HepG2 (cell line): ENCODE measurements at regions not wholly inside any gene's neighbourhood (a gene's known extent, or its start where the extent isn't known, plus 50 kb on each side); places are given as distances from the start of the nearest gene placed in this dataset.

Experiments
- PHF5A ChIP-seq: IDR thresholded peaks from one replicate; pipeline ENCODE4 v1.6.1; 2018; ENCODE audit warnings: low read depth, missing genetic modification reagents; ENCODE audit not compliant: unreplicated experiment
- TRIM24 ChIP-seq: sonication (generic); formaldehyde crosslinking; IDR thresholded peaks from 2 replicates; pipeline ENCODE4 v1.8.0; 2022; ENCODE audit warnings: mild to moderate bottlenecking, missing genetic modification reagents
- ZNF296 ChIP-seq: sonication (generic); formaldehyde crosslinking; conservative IDR thresholded peaks from 2 replicates; pipeline ENCODE4 v1.5.0; 2020; ENCODE audit warnings: mild to moderate bottlenecking, missing genetic modification reagents
- ZNF672 ChIP-seq: sonication (generic); formaldehyde crosslinking; IDR thresholded peaks from 2 replicates; pipeline ENCODE4 v1.8.1; 2022; ENCODE audit warnings: missing genetic modification reagents
- TF ChIP-seq, protein P1 (sequence below): IDR thresholded peaks from 2 replicates; pipeline ENCODE4 v1.4.0; 2020; ENCODE audit warnings: mild to moderate bottlenecking, missing genetic modification reagents
- TF ChIP-seq, protein P2 (sequence below): sonication (generic); formaldehyde crosslinking; IDR thresholded peaks from 2 replicates; pipeline ENCODE4 v1.4.0; 2020; ENCODE audit warnings: low read depth, missing genetic modification reagents

- TF ChIP-seq, protein P1, sequence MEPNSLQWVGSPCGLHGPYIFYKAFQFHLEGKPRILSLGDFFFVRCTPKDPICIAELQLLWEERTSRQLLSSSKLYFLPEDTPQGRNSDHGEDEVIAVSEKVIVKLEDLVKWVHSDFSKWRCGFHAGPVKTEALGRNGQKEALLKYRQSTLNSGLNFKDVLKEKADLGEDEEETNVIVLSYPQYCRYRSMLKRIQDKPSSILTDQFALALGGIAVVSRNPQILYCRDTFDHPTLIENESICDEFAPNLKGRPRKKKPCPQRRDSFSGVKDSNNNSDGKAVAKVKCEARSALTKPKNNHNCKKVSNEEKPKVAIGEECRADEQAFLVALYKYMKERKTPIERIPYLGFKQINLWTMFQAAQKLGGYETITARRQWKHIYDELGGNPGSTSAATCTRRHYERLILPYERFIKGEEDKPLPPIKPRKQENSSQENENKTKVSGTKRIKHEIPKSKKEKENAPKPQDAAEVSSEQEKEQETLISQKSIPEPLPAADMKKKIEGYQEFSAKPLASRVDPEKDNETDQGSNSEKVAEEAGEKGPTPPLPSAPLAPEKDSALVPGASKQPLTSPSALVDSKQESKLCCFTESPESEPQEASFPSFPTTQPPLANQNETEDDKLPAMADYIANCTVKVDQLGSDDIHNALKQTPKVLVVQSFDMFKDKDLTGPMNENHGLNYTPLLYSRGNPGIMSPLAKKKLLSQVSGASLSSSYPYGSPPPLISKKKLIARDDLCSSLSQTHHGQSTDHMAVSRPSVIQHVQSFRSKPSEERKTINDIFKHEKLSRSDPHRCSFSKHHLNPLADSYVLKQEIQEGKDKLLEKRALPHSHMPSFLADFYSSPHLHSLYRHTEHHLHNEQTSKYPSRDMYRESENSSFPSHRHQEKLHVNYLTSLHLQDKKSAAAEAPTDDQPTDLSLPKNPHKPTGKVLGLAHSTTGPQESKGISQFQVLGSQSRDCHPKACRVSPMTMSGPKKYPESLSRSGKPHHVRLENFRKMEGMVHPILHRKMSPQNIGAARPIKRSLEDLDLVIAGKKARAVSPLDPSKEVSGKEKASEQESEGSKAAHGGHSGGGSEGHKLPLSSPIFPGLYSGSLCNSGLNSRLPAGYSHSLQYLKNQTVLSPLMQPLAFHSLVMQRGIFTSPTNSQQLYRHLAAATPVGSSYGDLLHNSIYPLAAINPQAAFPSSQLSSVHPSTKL (CRISPR knock-in tag), result 0 out of 2 replicates have a peak, but pooled peaks have one; percentile 45
- TF ChIP-seq, protein P2, sequence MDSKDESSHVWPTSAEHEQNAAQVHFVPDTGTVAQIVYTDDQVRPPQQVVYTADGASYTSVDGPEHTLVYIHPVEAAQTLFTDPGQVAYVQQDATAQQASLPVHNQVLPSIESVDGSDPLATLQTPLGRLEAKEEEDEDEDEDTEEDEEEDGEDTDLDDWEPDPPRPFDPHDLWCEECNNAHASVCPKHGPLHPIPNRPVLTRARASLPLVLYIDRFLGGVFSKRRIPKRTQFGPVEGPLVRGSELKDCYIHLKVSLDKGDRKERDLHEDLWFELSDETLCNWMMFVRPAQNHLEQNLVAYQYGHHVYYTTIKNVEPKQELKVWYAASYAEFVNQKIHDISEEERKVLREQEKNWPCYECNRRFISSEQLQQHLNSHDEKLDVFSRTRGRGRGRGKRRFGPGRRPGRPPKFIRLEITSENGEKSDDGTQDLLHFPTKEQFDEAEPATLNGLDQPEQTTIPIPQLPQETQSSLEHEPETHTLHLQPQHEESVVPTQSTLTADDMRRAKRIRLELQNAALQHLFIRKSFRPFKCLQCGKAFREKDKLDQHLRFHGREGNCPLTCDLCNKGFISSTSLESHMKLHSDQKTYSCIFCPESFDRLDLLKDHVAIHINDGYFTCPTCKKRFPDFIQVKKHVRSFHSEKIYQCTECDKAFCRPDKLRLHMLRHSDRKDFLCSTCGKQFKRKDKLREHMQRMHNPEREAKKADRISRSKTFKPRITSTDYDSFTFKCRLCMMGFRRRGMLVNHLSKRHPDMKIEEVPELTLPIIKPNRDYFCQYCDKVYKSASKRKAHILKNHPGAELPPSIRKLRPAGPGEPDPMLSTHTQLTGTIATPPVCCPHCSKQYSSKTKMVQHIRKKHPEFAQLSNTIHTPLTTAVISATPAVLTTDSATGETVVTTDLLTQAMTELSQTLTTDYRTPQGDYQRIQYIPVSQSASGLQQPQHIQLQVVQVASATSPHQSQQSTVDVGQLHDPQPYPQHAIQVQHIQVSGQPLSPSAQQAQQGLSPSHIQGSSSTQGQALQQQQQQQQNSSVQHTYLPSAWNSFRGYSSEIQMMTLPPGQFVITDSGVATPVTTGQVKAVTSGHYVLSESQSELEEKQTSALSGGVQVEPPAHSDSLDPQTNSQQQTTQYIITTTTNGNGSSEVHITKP, result no peak
- no peak for TF ChIP-seq TRIM24 (CRISPR knock-in tag)
- no peak for TF ChIP-seq ZNF296
- TF ChIP-seq PHF5A (CRISPR knock-in tag), result no peak
- TF ChIP-seq ZNF672 (CRISPR knock-in tag), result no peak
Observed at GRCh38 chr6:34638834-34639736, 57.5 kb downstream of the ILRUN start (continued).
